Esophagus squamous epithelium (tissue), 4 donors: ENCODE measurements at regions not wholly inside any gene's neighbourhood (a gene's known extent, or its start where the extent isn't known, plus 50 kb on each side); places are given as distances from the start of the nearest gene placed in this dataset.

ENCODE experiments used
- CTCF ChIP-seq, 6 experiments: fragments of 450-650 bp in 4 of 6; fragments of 200-600 bp in 2 of 6; sonication (generic) in 2 of 6; IDR thresholded peaks; one replicate each; pipeline ENCODE4 v1.5.1; 2016 to 2019; ENCODE audit warnings: antibody characterized with exemption in 6 of 6, mild to moderate bottlenecking in 4 of 6, moderate library complexity in 4 of 6
- POLR2A ChIP-seq, 4 donors: fragments of 450-650 bp; IDR thresholded peaks; one replicate each; pipeline ENCODE4 v1.6.1; 2017; ENCODE audit warnings: antibody characterized with exemption in 4 of 4, mild to moderate bottlenecking in 4 of 4, moderate library complexity in 3 of 4

GRCh38 chr5:39502704-39503103, 77.9 kb upstream of the DAB2 start:
- TF ChIP-seq CTCF (IDR thresholded peaks at IDR 0.05): no peak
- TF ChIP-seq POLR2A (IDR thresholded peaks at IDR 0.05): no peak
